Astrocyte (in vitro differentiated cells and primary cell): ENCODE measurements at regions not wholly inside any gene's neighbourhood (a gene's known extent, or its start where the extent isn't known, plus 50 kb on each side); places are given as distances from the start of the nearest gene placed in this dataset.

Experiments
- DNase-seq: peaks from one replicate; pipeline ENCODE4 v3.0.0-alpha.2; 2010; ENCODE audit warnings: low read depth
- FAIRE-seq: peaks from 2 replicates; lab custom pipeline; 2011; peaks lifted over from hg19 to GRCh38; lab: Jason Lieb, UNC
- H2AFZ ChIP-seq: 2 replicates; pipeline ENCODE4 v1.6.0; 2012; ENCODE audit warnings: low read depth, low read length, inconsistent platforms
- H3K27ac ChIP-seq: 2 replicates; pipeline ENCODE4 v1.5.1; 2011; ENCODE audit warnings: low read depth, low read length, inconsistent platforms
- H3K27me3 ChIP-seq: 2 replicates; pipeline ENCODE4 v1.6.0; 2011; ENCODE audit warnings: low read length, inconsistent platforms; ENCODE audit not compliant: insufficient read depth
- H3K36me3 ChIP-seq: 2 replicates; pipeline ENCODE4 v1.5.1; 2011; ENCODE audit warnings: low read length, inconsistent platforms; ENCODE audit not compliant: insufficient read depth
- H3K4me1 ChIP-seq: 2 replicates; pipeline ENCODE4 v1.5.1; 2011; ENCODE audit warnings: low read length, inconsistent platforms; ENCODE audit not compliant: insufficient read depth
- H3K4me2 ChIP-seq: 2 replicates; pipeline ENCODE4 v1.6.0; 2012; ENCODE audit warnings: low read length, inconsistent platforms
- H3K4me3 ChIP-seq: 2 replicates; pipeline ENCODE4 v1.5.1; 2011; ENCODE audit warnings: low read depth, mild to moderate bottlenecking, low read length, inconsistent platforms; ENCODE audit not compliant: insufficient read depth
- H3K79me2 ChIP-seq: 2 replicates; pipeline ENCODE4 v1.6.0; 2012; ENCODE audit warnings: mild to moderate bottlenecking, low read length, inconsistent platforms; ENCODE audit not compliant: insufficient read depth
- H3K9ac ChIP-seq: 2 replicates; pipeline ENCODE4 v1.6.0; 2012; ENCODE audit warnings: mild to moderate bottlenecking, low read length, inconsistent platforms
- H3K9me3 ChIP-seq: 2 replicates; pipeline ENCODE4 v1.5.1; 2012; ENCODE audit warnings: low read depth, mild to moderate bottlenecking, low read length, inconsistent platforms; ENCODE audit not compliant: insufficient read depth
- H4K20me1 ChIP-seq: 2 replicates; pipeline ENCODE4 v1.6.0; 2012; ENCODE audit warnings: low read length, inconsistent platforms; ENCODE audit not compliant: insufficient read depth
- H3K27ac Mint-ChIP-seq: one replicate; pipeline ENCODE4 v1.8.0; 2021; ENCODE audit warnings: mild to moderate bottlenecking, mixed read lengths; ENCODE audit not compliant: unreplicated experiment
- H3K27me3 Mint-ChIP-seq: one replicate; pipeline ENCODE4 v1.8.0; 2021; ENCODE audit warnings: low read depth, mixed read lengths; ENCODE audit not compliant: unreplicated experiment
- H3K36me3 Mint-ChIP-seq: one replicate; pipeline ENCODE4 v1.8.0; 2021; ENCODE audit warnings: low read depth, mixed read lengths; ENCODE audit not compliant: unreplicated experiment
- H3K4me1 Mint-ChIP-seq: one replicate; pipeline ENCODE4 v1.8.0; 2021; ENCODE audit warnings: low read depth, mixed read lengths; ENCODE audit not compliant: unreplicated experiment
- H3K4me3 Mint-ChIP-seq: one replicate; pipeline ENCODE4 v1.8.0; 2021; ENCODE audit warnings: mild to moderate bottlenecking, moderate library complexity, mixed read lengths; ENCODE audit not compliant: unreplicated experiment
- H3K9me3 Mint-ChIP-seq: one replicate; pipeline ENCODE4 v1.8.0; 2021; ENCODE audit warnings: mild to moderate bottlenecking, mixed read lengths; ENCODE audit not compliant: unreplicated experiment
- CTCF ChIP-seq: IDR thresholded peaks from 2 replicates; pipeline ENCODE4 v1.5.1; 2011; ENCODE audit warnings: low read depth, mild to moderate bottlenecking, inconsistent platforms, low read length, moderate library complexity; ENCODE audit not compliant: insufficient read depth
- EZH2 ChIP-seq: IDR thresholded peaks from 2 replicates; pipeline ENCODE4 v1.6.1; 2012; ENCODE audit warnings: mild to moderate bottlenecking, low read length, inconsistent platforms; ENCODE audit not compliant: insufficient read depth

GRCh38 chr4:14893713-14894112 is 108.6 kb upstream of the CPEB2 start:
- Histone ChIP-seq H3K27me3 (peaks cover 3% of the 10 kb centered on the region), H3K36me3 (no peaks in the 10 kb centered on the region), H3K27ac (no peak overlapping the region), H3K79me2 (no peaks in the 10 kb centered on the region), H3K4me3 (no peak overlapping the region), H3K9me3 (no peaks in the 10 kb centered on the region), H3K4me2 (no peak overlapping the region), H3K4me1 (no peaks in the 10 kb centered on the region), H2AFZ (no peak overlapping the region), H3K9ac (no peak overlapping the region), H4K20me1 (no peaks in the 10 kb centered on the region)
- Mint-ChIP-seq H3K9me3 (peaks cover 2% of the 10 kb centered on the region), H3K27ac (no peak overlapping the region), H3K36me3 (no peaks in the 10 kb centered on the region), H3K4me1 (peaks cover 1% of the 10 kb centered on the region), H3K4me3 (no peak overlapping the region), H3K27me3 (peaks cover 12% of the 10 kb centered on the region)
- no peak for DNase-seq
- no peak for FAIRE-seq
- TF ChIP-seq CTCF (no peak), EZH2 (no peak)

GRCh38 chr4:14894392-14895292 is 107.6 kb upstream of the CPEB2 start:
- H3K27ac Mint-ChIP-seq: no peak overlapping the region
- Histone ChIP-seq H3K4me2 (no peak overlapping the region), H3K27me3 (peaks cover 3% of the 10 kb centered on the region), H3K79me2 (no peaks in the 10 kb centered on the region), H2AFZ (no peak overlapping the region), H3K27ac (no peak overlapping the region), H3K4me1 (no peaks in the 10 kb centered on the region), H3K36me3 (no peaks in the 10 kb centered on the region), H3K9me3 (no peaks in the 10 kb centered on the region), H4K20me1 (no peaks in the 10 kb centered on the region), H3K4me3 (no peak overlapping the region), H3K9ac (no peak overlapping the region)
- H3K9me3 Mint-ChIP-seq: peaks cover 2% of the 10 kb centered on the region
- H3K4me1 Mint-ChIP-seq: no peaks in the 10 kb centered on the region
- no peak for DNase-seq
- TF ChIP-seq CTCF: no peak
- no peak for TF ChIP-seq EZH2
- no peak overlapping the region for H3K4me3 Mint-ChIP-seq
- H3K27me3 Mint-ChIP-seq: peaks cover 12% of the 10 kb centered on the region
- no peak for FAIRE-seq
- H3K36me3 Mint-ChIP-seq: no peaks in the 10 kb centered on the region

DNA sequence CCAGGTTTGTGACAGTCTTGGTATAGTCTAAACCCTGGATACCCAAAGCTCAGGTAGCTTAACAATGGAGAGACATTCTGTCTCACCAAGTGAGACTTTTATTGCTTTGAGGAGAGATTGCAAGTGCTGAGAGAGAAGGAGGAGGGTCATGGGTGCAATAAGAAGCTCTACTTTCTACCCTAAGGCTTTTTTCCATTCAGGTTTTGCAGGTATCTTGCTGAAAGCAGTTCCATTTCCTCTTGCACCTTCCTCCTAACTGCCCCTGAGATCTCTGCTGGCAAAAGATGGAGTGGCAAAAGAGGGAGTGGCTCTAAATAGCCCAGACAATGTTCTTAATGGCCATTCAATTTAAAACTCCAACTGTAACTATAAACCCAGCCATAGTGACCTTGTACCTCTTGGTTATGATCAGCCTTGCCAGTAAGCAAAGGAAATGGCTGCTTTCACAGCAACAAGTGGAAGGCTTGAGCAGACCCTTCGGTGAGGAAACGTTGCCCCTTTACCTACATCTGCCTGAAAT is 105.6 kb upstream of the CPEB2 start:
- Histone ChIP-seq H3K27me3 (peaks cover 3% of the 10 kb centered on the region), H3K27ac (no peak overlapping the region), H3K9me3 (no peaks in the 10 kb centered on the region), H3K36me3 (no peaks in the 10 kb centered on the region), H4K20me1 (no peaks in the 10 kb centered on the region), H2AFZ (no peak overlapping the region), H3K4me3 (no peak overlapping the region), H3K4me2 (no peak overlapping the region), H3K79me2 (no peaks in the 10 kb centered on the region), H3K4me1 (no peaks in the 10 kb centered on the region), H3K9ac (no peak overlapping the region)
- Mint-ChIP-seq H3K36me3 (no peaks in the 10 kb centered on the region), H3K9me3 (peaks cover 2% of the 10 kb centered on the region), H3K4me3 (no peak overlapping the region), H3K27ac (no peak overlapping the region), H3K27me3 (peaks cover 12% of the 10 kb centered on the region), H3K4me1 (no peaks in the 10 kb centered on the region)
- DNase-seq (no peak), FAIRE-seq (no peak)
- TF ChIP-seq EZH2: no peak
- no peak for TF ChIP-seq CTCF
